ENCODE measurements at regions not wholly inside any gene's neighbourhood (a gene's known extent, or its start where the extent isn't known, plus 50 kb on each side); places are given as distances from the start of the nearest gene placed in this dataset.

- no peaks in the 10 kb centered on the region for H3F3A ChIP-seq (ENCODE audit: insufficient read depth, low read length)
- H4K20me1 ChIP-seq (ENCODE audit: insufficient read depth, low read length): no peaks in the 10 kb centered on the region
- no peaks in the 10 kb centered on the region for H3K9me2 ChIP-seq (ENCODE audit: low read depth, low read length)
- H2AFZ ChIP-seq (ENCODE audit: low read length): no peak overlapping the region
- no peaks in the 10 kb centered on the region for H3K79me2 ChIP-seq (ENCODE audit: insufficient read depth, low read length)
- no peak for TF ChIP-seq CTCF (IDR thresholded peaks at IDR 0.05; ENCODE audit: low read length)
- TF ChIP-seq EZH2 (IDR thresholded peaks at IDR 0.05; ENCODE audit: borderline replicate concordance, low read length): no peak
- no peak overlapping the region for H3K27ac ChIP-seq (ENCODE audit: low read depth, low read length, poor library complexity, severe bottlenecking)
- no peaks in the 10 kb centered on the region for H3K27me3 ChIP-seq (ENCODE audit: insufficient read depth, low read length)
- H3K4me3 ChIP-seq (ENCODE audit: low read depth, low read length, poor library complexity, severe bottlenecking): no peak overlapping the region
- H3K9ac ChIP-seq (ENCODE audit: low read length): no peak overlapping the region
- no peak overlapping the region for H3K4me2 ChIP-seq (ENCODE audit: low read length)
- H3K9me3 ChIP-seq (ENCODE audit: low read length): no peaks in the 10 kb centered on the region
- H3K4me1 ChIP-seq (ENCODE audit: insufficient read depth, low read length, severe bottlenecking): no peaks in the 10 kb centered on the region
- H3K36me3 ChIP-seq (ENCODE audit: insufficient read depth, low read length): no peaks in the 10 kb centered on the region
Observed at GRCh38 chr1:189522441-189522840, 955.2 kb downstream of the BRINP3 start.

GRCh38 chr1:189524501-189524900, 953.2 kb downstream of the BRINP3 start:
- no peak overlapping the region for H3K9ac ChIP-seq (ENCODE audit: low read length)
- TF ChIP-seq EZH2 (IDR thresholded peaks at IDR 0.05; ENCODE audit: borderline replicate concordance, low read length): no peak
- no peak for TF ChIP-seq CTCF (IDR thresholded peaks at IDR 0.05; ENCODE audit: low read length)
- H3K4me1 ChIP-seq (ENCODE audit: insufficient read depth, low read length, severe bottlenecking): no peaks in the 10 kb centered on the region
- no peaks in the 10 kb centered on the region for H3K9me2 ChIP-seq (ENCODE audit: low read depth, low read length)
- no peak overlapping the region for H3K27ac ChIP-seq (ENCODE audit: low read depth, low read length, poor library complexity, severe bottlenecking)
- no peaks in the 10 kb centered on the region for H3F3A ChIP-seq (ENCODE audit: insufficient read depth, low read length)
- no peaks in the 10 kb centered on the region for H3K9me3 ChIP-seq (ENCODE audit: low read length)
- H3K36me3 ChIP-seq (ENCODE audit: insufficient read depth, low read length): no peaks in the 10 kb centered on the region
- no peak overlapping the region for H3K4me3 ChIP-seq (ENCODE audit: low read depth, low read length, poor library complexity, severe bottlenecking)
- no peaks in the 10 kb centered on the region for H3K79me2 ChIP-seq (ENCODE audit: insufficient read depth, low read length)
- H3K27me3 ChIP-seq (ENCODE audit: insufficient read depth, low read length): no peaks in the 10 kb centered on the region
- no peak overlapping the region for H3K4me2 ChIP-seq (ENCODE audit: low read length)
- H2AFZ ChIP-seq (ENCODE audit: low read length): no peak overlapping the region
- H4K20me1 ChIP-seq (ENCODE audit: insufficient read depth, low read length): no peaks in the 10 kb centered on the region

- H3F3A ChIP-seq (ENCODE audit: insufficient read depth, low read length): no peaks in the 10 kb centered on the region
- H3K9me2 ChIP-seq (ENCODE audit: low read depth, low read length): no peaks in the 10 kb centered on the region
- H3K27ac ChIP-seq (ENCODE audit: low read depth, low read length, poor library complexity, severe bottlenecking): no peak overlapping the region
- no peaks in the 10 kb centered on the region for H3K79me2 ChIP-seq (ENCODE audit: insufficient read depth, low read length)
- H3K27me3 ChIP-seq (ENCODE audit: insufficient read depth, low read length): no peaks in the 10 kb centered on the region
- TF ChIP-seq CTCF (IDR thresholded peaks at IDR 0.05; ENCODE audit: low read length) (no peak), EZH2 (IDR thresholded peaks at IDR 0.05; ENCODE audit: borderline replicate concordance, low read length) (no peak)
- H3K4me1 ChIP-seq (ENCODE audit: insufficient read depth, low read length, severe bottlenecking): no peaks in the 10 kb centered on the region
- H2AFZ ChIP-seq (ENCODE audit: low read length): no peak overlapping the region
- H3K36me3 ChIP-seq (ENCODE audit: insufficient read depth, low read length): no peaks in the 10 kb centered on the region
- H3K4me2 ChIP-seq (ENCODE audit: low read length): no peak overlapping the region
- H4K20me1 ChIP-seq (ENCODE audit: insufficient read depth, low read length): no peaks in the 10 kb centered on the region
- H3K4me3 ChIP-seq (ENCODE audit: low read depth, low read length, poor library complexity, severe bottlenecking): no peak overlapping the region
- H3K9ac ChIP-seq (ENCODE audit: low read length): no peak overlapping the region
- H3K9me3 ChIP-seq (ENCODE audit: low read length): no peaks in the 10 kb centered on the region
Observed at GRCh38 chr1:189530162-189530561, 947.5 kb downstream of the BRINP3 start.
